Kasumi-1 (cell line): ENCODE measurements at regions not wholly inside any gene's neighbourhood (a gene's known extent, or its start where the extent isn't known, plus 50 kb on each side); places are given as distances from the start of the nearest gene placed in this dataset.

Source experiments
- DNase-seq, 2 experiments: peaks; one replicate each; lab custom pipeline; 2025; lab: John Stamatoyannopoulos, UW

DNA sequence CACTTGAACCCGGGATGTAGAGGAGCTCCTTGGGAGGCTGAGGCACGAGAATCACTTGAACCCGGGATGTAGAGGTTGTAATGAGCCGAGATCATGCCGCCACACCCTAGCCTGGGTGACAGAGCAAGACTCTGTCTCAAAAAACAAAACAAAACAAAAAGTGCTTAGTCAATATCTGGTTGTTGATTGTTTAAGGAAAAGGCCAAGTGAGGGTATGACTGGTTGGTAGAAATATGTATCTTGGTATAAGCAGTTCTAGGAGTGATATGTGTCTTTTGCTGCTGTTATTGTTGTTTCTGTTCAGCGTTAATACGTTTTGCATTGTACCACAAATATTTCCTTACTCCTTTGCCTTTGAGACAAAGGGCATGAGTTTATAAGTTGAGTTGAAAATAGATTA lies 210.7 kb upstream of the DMRT1 start:
- no peak for DNase-seq

DNA sequence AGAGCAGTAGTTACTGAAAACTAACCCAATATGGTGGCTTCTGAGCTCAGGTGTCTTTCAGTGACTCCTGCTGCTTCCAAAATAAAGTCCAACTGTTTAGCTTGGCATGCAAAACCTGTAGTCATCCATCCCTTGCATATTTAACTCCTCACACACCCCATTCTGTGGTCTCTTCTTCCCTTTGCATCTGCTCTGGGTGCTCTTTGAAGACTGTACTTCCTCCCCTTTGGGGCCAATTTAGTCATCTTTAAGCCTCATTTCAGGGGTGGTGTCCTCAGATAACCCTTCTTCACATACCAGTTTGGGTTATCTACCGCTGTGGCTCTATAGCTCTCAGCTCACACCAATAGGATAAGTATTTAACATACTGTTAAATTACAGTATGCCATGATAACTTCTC lies 209.9 kb upstream of the DMRT1 start:
- no peak for DNase-seq

- DNase-seq: no peak
Measured at GRCh38 chr9:633461-633860, 208.0 kb upstream of the DMRT1 start.

- DNase-seq: no peak
Measured at GRCh38 chr9:636931-637591, 204.4 kb upstream of the DMRT1 start.

GRCh38 chr9:638152-638551 lies 203.3 kb upstream of the DMRT1 start:
- no peak for DNase-seq

DNA sequence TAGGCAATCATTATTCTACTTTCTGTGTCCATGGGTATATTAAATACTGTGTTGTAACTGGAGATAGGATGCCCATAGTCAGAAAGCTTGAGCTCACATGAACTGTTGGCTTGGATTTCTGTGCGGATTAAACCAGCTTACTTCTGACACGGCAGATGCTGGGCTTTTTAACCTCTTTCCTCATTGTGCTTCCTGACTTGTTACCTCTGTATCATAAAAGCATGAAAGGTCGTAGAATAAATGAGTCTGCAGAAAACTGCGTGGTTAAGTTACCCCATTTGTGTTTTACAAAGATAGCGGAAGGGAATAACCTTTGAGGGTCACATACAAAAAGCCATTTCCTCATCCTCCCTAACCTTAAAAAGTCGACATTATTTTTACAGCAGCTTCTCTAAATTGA lies 199.5 kb upstream of the DMRT1 start:
- no peak for DNase-seq

DNA sequence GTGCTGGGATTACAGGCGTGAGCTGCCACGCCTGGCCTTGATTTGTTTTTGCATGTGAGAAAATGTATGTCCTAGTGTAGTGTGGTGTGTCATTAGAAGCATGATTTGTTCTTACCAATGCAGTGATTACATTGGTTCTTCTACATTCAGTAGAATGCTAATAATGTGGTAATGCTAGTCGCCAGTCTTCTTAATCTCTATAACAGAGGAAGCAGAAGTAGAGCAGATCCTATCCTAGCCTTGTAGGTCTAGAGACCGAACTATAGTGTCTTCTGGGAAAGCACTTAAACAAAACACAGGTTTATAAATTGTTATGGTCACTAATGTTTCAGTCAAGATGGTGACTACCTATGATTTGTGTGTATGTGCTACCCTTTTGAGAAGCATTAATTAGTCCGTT lies 197.5 kb upstream of the DMRT1 start:
- DNase-seq: no peak

GRCh38 chr9:647522-647921 lies 194.0 kb upstream of the DMRT1 start:
- no peak for DNase-seq

DNA sequence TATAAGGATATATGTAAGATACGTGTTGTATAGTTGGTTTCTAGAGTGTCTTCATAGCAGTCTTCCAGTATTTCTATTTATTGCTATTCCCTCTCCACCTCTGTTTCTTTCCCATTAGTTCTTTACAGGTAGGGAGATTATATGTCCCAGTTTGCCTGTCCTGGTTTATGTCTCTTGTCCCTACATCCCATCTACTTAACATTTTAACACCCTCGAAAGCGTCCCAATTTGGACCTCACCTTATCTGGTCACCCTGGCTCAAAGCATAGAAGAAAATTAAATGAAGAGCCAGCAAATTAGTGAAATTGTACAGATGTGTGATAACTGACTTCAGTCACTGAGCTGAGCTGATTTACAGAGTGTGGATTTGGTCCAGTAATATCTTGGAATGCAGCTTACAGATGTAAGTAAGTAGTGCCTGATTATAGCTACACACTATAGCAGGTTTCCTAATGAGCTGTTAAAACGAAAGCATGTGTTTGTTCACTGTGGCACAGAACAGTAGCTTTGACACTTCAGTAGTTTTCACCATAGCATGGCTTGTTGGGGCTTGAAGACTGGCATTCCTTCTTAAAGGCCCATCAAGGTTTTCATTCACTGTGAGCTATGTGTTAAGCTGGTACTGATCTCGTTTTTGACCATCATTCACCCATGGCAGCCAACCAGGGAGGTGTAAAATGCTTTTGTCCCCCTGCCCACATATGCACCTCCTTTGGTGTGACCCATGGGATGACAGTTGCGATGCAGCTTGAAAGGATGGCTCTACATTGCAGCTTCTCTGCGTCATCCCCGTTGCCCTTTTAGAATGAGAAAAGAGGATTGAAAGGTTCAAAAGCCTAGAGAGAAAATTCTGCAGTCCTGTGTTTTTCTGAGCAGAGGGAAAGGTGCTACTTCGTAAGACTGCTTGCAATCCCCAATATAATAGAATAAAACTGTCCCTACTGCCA lies 192.1 kb upstream of the DMRT1 start:
- DNase-seq: no peak

GRCh38 chr9:650362-650761 lies 191.1 kb upstream of the DMRT1 start:
- DNase-seq: peak in 1 of 2 experiments; percentile 9

- DNase-seq: no peak
Measured at GRCh38 chr9:651371-651770, 190.1 kb upstream of the DMRT1 start.

- no peak for DNase-seq
Measured at GRCh38 chr9:652914-653313, 188.6 kb upstream of the DMRT1 start.

GRCh38 chr9:653421-653820 lies 188.1 kb upstream of the DMRT1 start:
- DNase-seq: no peak

GRCh38 chr9:653856-654387 lies 187.6 kb upstream of the DMRT1 start:
- DNase-seq: no peak

GRCh38 chr9:655875-656274 lies 185.6 kb upstream of the DMRT1 start:
- no peak for DNase-seq

DNA sequence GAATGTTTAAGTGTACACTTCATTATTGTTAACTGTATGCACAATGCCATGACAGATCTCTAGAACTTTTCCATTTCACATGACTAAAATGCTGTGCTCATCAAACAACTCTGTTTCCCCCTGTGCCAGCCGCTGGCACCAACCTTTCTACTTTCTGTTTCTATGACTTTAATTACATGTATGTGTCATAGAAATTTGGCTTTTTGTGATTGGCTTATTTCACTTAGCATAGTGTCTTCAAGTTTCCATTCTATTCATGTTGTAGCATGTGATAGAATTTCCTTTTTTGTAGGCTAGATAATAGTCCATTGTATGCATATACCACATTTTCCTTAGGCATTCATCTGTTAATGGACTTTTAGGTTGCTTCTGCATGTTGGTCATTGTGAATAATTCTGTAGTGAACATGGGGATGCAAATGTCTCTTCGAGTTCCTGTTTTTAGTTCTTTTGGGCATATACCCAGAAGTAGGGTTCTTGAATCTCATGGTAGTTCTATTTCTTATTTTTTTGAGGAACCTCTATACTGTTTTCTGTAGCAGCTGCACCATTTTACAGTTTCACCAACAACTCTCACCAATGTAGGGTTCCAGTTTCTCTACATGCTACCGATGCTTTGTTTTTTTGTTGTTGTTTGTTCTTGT lies 184.4 kb upstream of the DMRT1 start:
- peak; percentile 7 to 29 for DNase-seq

DNA sequence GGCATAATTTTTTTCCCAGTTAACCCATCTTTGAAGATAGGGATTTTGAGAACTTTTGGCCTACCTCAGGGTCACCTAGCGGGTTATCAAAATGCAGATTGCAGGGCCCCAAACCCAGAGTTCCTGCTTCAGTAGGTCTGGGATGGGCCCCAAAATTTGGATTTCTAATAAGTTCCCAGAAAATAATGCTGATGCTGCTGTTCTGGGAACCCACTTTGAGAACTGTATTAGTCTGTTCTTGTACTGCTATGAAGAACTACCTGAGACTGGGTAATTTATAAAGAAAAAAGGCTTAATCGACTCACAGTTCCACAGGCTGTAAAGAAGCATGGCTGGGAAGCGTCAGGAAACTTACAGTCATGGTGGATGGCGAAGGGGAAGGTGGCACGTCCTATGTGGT lies 182.2 kb upstream of the DMRT1 start:
- DNase-seq: no peak

DNA sequence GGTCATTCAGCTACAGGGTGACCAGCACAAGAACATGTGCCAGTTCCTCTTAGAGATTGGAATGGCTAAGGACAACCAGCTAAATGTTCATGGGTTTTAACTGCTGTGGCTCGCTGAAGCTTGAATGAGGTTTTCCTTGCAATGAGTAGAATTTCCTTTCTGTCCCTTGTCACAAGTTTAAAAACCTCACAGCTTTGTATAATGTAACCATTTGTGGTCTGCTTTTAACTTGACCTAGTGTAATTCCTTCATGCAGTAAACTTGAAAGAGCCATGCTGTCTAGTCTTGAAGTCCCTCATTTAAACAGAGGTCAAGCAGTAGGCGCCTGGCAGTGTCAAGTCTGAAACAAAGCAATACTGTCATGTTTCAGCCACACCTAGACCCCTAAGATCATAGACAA lies 181.3 kb upstream of the DMRT1 start:
- DNase-seq: peak; percentile 25 to 31

DNA sequence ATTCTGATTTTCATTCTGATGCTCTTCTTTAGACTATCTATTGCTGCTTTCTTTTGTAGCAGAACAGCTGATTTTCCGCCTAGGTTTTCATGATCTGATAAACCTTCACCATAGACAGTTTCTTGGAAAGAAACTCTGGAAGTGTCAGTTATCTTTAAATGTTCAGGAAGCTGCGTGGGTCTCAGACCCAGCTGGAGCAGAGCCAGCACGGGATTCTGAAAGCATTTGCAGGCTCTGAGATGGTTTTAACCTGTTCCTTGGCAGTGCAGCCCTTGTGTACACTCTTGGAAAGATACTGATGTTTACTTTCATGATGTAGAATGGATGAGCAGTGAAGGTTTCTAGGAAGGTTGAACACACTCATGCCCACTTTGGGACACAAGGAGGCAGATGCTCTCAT lies 178.0 kb upstream of the DMRT1 start:
- no peak for DNase-seq

DNA sequence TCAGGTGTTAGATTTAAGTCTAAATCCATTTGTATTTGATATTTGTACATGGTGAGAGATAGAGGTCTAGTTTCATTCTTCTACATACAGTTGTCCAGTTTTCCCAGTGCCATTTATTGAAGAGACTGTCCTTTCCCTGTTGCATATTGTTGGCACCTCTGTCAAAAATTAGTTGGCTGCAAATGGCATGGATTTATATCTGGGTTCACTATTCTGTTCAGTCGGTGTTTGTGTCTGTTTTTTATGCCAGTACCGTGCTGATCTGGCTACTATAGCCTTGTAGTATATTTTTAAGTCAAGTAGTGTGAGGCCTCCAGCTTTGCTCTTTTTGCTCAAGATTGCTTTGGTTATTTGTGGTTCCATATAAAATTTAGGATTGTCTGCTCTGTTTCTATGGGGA lies 176.2 kb upstream of the DMRT1 start:
- no peak for DNase-seq

DNA sequence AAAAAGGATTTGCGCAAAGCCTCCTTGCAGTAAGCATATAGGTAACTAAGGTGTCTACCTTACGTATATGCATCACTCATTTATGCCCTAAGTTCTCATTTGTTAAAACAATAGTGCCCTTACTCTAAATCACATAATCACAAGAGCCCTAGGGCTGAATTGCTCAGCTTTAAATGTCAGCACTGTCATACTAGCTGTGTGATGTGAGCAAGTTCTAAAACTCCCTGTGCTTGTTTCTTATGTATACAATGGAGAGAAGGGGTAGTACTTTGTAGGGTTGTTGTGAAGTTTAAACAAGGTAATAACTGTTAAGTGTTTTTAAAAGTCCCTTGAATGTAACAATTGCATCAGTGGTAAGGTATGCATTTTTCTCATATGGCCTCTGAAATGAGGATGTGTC lies 169.5 kb upstream of the DMRT1 start:
- no peak for DNase-seq

DNA sequence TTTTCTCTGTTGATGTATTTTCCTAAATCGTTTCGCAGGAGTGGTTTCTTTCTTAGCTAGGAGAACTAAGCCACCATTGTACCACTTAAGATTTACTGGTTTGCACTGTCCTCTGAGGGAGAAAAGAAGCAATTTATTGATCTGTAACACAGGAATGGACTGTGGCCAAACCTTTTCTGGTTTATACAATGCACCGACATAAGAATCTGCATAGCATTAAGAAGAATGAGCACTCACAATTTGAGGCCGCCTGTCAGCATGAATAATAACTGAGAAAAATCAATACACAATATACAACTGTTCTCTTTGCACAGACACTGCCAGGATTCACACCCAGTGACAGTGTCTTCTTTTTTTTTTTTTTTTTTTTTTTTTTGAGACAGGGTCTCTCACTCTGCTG lies 168.6 kb upstream of the DMRT1 start:
- no peak for DNase-seq
